Right kidney (tissue), 1 donor: ENCODE measurements at regions not wholly inside any gene's neighbourhood (a gene's known extent, or its start where the extent isn't known, plus 50 kb on each side); places are given as distances from the start of the nearest gene placed in this dataset.

ENCODE experiments used
- DNase-seq: peaks from one replicate; pipeline ENCODE4 v3.0.0-alpha.2; 2016

DNA sequence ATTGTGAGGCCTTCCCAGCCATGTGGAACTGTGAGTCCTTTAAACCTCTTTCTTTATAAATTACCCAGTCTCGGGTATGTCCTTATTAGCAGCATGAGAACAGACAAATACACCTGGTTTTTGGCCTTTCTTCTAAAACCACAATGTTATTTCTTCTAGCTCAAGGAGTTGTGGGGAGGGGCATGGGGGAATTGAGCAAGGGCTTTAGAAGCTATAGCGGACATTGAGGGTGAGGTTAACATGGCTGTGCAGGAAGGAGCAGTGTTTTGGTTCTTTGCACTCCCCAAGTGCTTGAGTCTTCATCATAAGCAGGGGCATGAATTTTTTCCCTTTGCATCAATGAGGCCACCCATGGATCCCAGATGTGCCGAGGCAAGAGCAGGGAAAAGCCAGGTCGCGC lies 86.8 kb downstream of the SPRING1 start:
- DNase-seq: no peak

- no peak for DNase-seq
Observed at GRCh38 chr12:116650585-116651087, 87.2 kb downstream of the SPRING1 start.

DNA sequence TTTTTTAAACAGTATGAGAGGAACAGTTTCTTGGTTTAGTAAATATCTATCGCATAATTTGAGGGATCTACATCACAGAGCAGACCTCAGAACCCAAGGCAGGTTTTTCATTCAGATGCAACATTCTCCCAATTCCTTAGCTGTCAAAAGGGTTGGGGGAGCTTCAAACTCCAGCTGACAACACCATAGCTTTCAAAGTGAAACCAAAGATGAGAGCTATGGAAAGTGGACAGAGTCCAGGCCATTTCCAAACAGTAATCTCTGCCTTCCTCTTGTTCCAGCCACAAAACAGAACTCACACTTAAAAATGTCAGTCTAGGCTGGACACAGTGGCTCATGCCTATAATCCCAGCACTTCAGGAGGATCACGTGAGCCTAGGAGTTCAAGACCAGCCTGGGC lies 87.8 kb downstream of the SPRING1 start:
- no peak for DNase-seq

DNA sequence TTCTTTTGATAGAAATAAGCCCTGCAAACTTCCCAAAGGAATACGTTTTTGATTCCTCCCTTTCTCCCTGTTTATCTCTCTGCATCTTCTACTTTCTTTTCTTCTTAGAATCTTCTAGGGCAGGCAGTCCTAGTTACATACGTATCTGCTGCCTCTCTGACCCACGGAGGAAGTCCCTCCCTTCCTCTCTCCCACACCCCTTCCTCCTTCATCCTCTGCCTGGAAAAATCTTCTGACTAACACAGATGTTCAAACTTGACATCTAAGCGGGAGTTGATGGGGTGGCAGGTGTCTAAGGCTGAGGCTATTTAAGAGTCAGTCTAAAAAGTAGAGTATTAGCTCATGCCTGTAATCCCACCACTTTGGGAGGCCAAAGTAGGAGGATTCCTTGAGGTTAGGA lies 88.6 kb downstream of the MAP1LC3B2 start:
- no peak for DNase-seq

DNA sequence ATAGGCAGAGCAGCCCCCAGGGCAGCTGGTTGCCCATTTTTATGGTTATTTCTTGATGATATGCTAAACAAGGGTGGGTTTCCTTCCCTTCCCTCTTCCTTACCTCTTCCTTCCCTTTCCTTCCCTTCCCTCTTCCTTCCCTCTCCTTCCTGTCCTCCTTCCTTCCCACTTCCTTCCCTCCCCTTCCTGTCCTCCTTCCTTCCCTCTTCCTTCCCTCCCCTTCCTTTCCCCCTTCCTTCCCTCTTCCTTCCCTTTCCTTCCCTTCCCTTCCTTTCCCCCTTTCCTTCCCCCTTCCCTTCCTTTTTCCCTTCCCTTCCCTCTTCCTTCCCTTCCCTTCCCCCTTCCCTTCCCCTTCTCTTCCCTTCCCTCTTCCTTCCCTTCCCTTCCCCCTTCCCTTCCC lies 87.7 kb downstream of the MAP1LC3B2 start:
- no peak for DNase-seq

DNA sequence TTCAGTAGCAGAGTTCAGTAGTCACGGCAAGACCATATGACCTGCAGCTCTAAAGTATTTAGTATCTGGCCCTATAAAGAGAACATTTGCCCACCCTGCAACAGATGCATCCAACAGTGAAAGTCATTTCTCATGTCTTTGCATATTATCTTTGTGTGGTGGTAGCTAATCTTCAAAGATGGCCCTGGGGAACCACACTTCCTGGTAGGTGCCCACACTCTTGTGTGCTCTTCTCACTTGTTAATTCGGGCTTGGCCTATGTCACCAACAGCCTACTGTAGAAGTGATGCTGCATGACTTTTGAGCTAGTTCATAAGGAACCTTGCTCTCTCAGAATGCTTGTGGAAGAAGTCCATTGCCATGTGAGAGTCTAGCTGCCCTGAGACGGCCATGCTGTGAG lies 85.6 kb downstream of the MAP1LC3B2 start:
- DNase-seq: no peak

GRCh38 chr12:116642683-116643082 lies 83.5 kb downstream of the MAP1LC3B2 start:
- DNase-seq: no peak

DNA sequence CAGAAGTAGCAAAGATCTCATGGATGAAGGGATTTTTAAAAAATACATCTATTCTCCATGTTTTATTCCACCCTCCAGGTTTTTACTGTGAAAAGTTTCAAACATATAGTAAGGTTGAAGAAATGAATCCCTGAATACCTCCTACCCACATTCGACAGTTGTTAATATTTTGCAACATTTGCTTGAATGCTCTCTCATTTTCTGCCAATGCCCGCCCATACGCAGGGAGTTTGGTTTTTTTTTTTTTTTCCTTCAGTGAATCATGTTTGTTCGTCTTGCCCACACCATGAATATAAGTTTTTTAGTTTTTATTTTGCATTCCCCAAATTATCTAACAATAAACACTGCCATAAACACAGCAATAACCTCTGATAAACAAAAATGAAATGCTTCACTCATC lies 82.9 kb downstream of the MAP1LC3B2 start:
- no peak for DNase-seq

DNA sequence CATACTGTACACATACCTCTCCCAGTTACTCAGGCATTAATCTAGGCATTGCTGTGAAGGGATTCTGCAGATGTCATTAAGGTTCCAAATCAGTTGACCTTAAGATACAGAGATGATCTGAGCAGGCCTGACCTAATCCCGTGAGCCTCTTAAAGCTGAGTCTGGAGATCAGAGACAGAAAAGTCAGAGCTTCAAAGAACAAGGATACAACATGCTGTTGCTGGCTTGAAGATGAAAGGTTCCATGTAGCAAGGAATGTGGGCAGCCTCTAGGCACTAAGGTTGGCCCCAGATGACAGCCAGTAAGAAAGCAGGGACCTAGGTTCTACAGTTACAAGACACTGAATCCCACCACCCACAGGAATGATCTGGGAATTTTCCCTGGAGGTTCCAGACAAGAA lies 81.1 kb downstream of the MAP1LC3B2 start:
- DNase-seq: no peak

- no peak for DNase-seq
Observed at GRCh38 chr12:116639765-116640164, 80.6 kb downstream of the MAP1LC3B2 start.

- DNase-seq: no peak
Observed at GRCh38 chr12:116638376-116638775, 79.2 kb downstream of the MAP1LC3B2 start.

- DNase-seq: no peak
Observed at GRCh38 chr12:116637589-116638150, 78.5 kb downstream of the MAP1LC3B2 start.

GRCh38 chr12:116636608-116637519 lies 77.7 kb downstream of the MAP1LC3B2 start:
- DNase-seq: no peak

DNA sequence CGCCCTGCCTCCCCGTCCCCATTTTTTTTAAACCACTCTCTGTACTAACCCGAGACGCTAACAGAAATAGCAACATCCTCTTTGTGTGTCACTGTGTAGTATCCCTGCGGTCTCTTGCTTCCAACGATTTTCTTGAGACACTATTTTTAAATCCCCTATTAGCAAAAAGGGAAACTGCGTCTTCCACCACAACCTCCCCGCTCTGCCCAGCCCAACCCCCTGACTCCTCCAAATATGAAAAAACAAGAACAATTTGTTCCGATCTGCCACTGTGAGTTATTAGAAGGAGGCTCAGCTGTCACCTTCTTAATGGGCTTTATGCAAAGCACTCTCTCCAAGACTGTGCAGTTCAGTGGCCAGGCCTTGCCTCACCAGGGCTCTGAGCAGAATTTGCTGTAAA lies 76.3 kb downstream of the MAP1LC3B2 start:
- no peak for DNase-seq

GRCh38 chr12:116633476-116633875 lies 74.3 kb downstream of the MAP1LC3B2 start:
- DNase-seq: no peak

GRCh38 chr12:116631619-116632018 lies 72.4 kb downstream of the MAP1LC3B2 start:
- no peak for DNase-seq

GRCh38 chr12:116630762-116631161 lies 71.6 kb downstream of the MAP1LC3B2 start:
- DNase-seq: no peak

GRCh38 chr12:116629480-116629879 lies 70.3 kb downstream of the MAP1LC3B2 start:
- no peak for DNase-seq

DNA sequence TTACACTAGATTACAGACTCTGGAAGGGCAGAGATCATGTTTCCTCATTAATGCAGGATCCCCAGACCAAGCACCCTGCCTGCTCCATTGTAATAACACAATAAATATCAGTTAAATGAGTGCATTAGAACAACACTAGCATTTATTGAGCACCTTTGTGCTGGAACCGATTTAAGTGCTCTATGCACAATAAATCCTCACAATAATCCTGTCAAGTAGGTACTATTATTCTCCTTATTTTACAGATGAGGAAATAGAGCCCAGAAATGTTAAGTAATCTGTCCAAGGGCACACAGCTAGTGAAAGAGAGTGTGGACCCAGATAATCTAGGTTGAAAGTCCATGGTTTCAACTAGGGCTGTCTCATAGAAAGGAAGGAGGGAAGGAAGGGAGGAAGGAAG lies 69.8 kb downstream of the MAP1LC3B2 start:
- no peak for DNase-seq

DNA sequence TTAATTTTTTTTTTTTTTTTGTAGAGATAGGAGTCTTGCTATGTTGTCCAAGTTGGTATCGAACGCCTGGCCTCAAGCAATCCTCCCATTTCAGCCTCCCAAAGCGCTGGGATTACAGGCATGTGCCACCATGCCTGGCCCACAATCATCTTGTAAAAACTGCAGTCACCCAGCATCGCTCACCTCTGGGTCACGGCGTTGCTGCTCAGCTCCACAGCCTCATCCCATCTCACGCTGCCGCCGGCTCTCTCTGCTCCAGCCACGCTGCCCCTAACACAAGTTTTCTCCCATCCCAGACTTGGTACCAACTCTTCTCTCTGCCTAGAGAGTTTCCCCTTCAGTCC lies 69.2 kb downstream of the MAP1LC3B2 start:
- DNase-seq: no peak
